Keratinocyte (primary cell): ENCODE measurements at regions not wholly inside any gene's neighbourhood (a gene's known extent, or its start where the extent isn't known, plus 50 kb on each side); places are given as distances from the start of the nearest gene placed in this dataset.

Source experiments
- CTCF ChIP-seq, 3 experiments: IDR thresholded peaks in 1 of 3; conservative IDR thresholded peaks in 1 of 3; optimal IDR thresholded peaks in 1 of 3; 2 replicates in 2 of 3; 3 replicates in 1 of 3; pipeline versions ENCODE3 to v1.5.1; 2011; ENCODE audit warnings: low read length in 3 of 3, mild to moderate bottlenecking in 3 of 3, moderate library complexity in 2 of 3, control low read depth in 1 of 3, inconsistent platforms in 1 of 3; ENCODE audit not compliant: insufficient read depth in 2 of 3; ENCODE audit errors: extremely low read depth in 1 of 3
- EZH2 ChIP-seq: IDR thresholded peaks from one replicate; pipeline ENCODE4 v1.6.1; 2012; ENCODE audit warnings: inconsistent platforms, mild to moderate bottlenecking, low read length, moderate library complexity

- TF ChIP-seq CTCF (optimal IDR thresholded peaks at IDR 0.05 in 1 of 3, IDR thresholded peaks at IDR 0.05 in 1 of 3, conservative IDR thresholded peaks at IDR 0.05 in 1 of 3; ENCODE audit: extremely low read depth in 1 of 3, insufficient read depth in 2 of 3, low read length in 3 of 3) (no peak), EZH2 (no peak)
Measured at GRCh38 chr13:73323615-73324014, 264.8 kb downstream of the KLF5 start.
